HepG2 (cell line): ENCODE measurements at regions not wholly inside any gene's neighbourhood (a gene's known extent, or its start where the extent isn't known, plus 50 kb on each side); places are given as distances from the start of the nearest gene placed in this dataset.

Experiments
- AKAP8 ChIP-seq: sonication (generic); formaldehyde crosslinking; IDR thresholded peaks from 2 replicates; pipeline ENCODE4 v1.5.1; 2020; ENCODE audit warnings: mild to moderate bottlenecking, missing genetic modification reagents
- FOXP1 ChIP-seq, 2 experiments: fragments of 450-650 bp in 1 of 2; IDR thresholded peaks; 2 replicates each; pipeline ENCODE4 v1.6.1; 2017 to 2018; ENCODE audit warnings: antibody characterized with exemption in 1 of 2
- TEAD2 ChIP-seq: sonication (generic); formaldehyde crosslinking; IDR thresholded peaks from 2 replicates; pipeline ENCODE4 v1.9.0; 2021; ENCODE audit warnings: missing genetic modification reagents
- ZNF33A ChIP-seq: sonication (generic); formaldehyde crosslinking; IDR thresholded peaks from 2 replicates; pipeline ENCODE4 v1.5.1; 2020; ENCODE audit warnings: missing genetic modification reagents, mild to moderate bottlenecking, moderate library complexity, borderline replicate concordance
- ZNF407 ChIP-seq: sonication (generic); formaldehyde crosslinking; IDR thresholded peaks from one replicate; pipeline ENCODE4 v1.5.1; 2020; ENCODE audit warnings: mild to moderate bottlenecking, missing genetic modification reagents; ENCODE audit errors: not compliant biosample characterization
- ZNF773 ChIP-seq: sonication (generic); formaldehyde crosslinking; IDR thresholded peaks from 2 replicates; pipeline ENCODE4 v1.4.0; 2020; ENCODE audit warnings: missing genetic modification reagents, borderline replicate concordance

GRCh38 chr18:27854631-27855030 is 322.3 kb downstream of the CDH2 start (continued):
- TF ChIP-seq ZNF407 (CRISPR knock-in tag) (no peak), AKAP8 (CRISPR knock-in tag) (no peak), FOXP1 (IDR thresholded peaks at IDR 0.05) (no peak), FOXP1 (CRISPR knock-in tag; IDR thresholded peaks at IDR 0.05) (no peak), ZNF773 (CRISPR knock-in tag) (no peak), ZNF33A (CRISPR knock-in tag) (no peak), TEAD2 (CRISPR knock-in tag) (no peak)
